ACC112 (cell line): ENCODE measurements at regions not wholly inside any gene's neighbourhood (a gene's known extent, or its start where the extent isn't known, plus 50 kb on each side); places are given as distances from the start of the nearest gene placed in this dataset.

Experiments
- H2AFZ ChIP-seq: fragments of 200-600 bp; sonication (generic); one replicate; pipeline ENCODE4 v1.6.0; 2017; ENCODE audit warnings: antibody characterized with exemption, low read length; ENCODE audit not compliant: unreplicated experiment
- H3K27ac ChIP-seq: fragments of 200-600 bp; sonication (generic); 2 replicates; pipeline ENCODE4 v1.5.1; 2014; ENCODE audit warnings: low read depth, mild to moderate bottlenecking, antibody characterized with exemption, low read length, moderate library complexity
- H3K27me3 ChIP-seq: fragments of 200-600 bp; sonication (generic); 2 replicates; pipeline ENCODE4 v1.6.1; 2014; ENCODE audit warnings: mild to moderate bottlenecking, antibody characterized with exemption, low read length, moderate library complexity, mixed read lengths; ENCODE audit not compliant: insufficient read depth
- H3K36me3 ChIP-seq: fragments of 200-600 bp; sonication (generic); 2 replicates; pipeline ENCODE4 v1.6.1; 2016; ENCODE audit warnings: mild to moderate bottlenecking, antibody characterized with exemption, low read length, moderate library complexity, mixed read lengths; ENCODE audit not compliant: insufficient read depth
- H3K4me1 ChIP-seq: fragments of 200-600 bp; sonication (generic); one replicate; pipeline ENCODE4 v1.6.1; 2016; ENCODE audit warnings: low read length, mixed read lengths; ENCODE audit not compliant: insufficient read depth, unreplicated experiment, control insufficient read depth
- H3K4me3 ChIP-seq: fragments of 200-600 bp; sonication (generic); 2 replicates; pipeline ENCODE4 v1.5.1; 2014; ENCODE audit warnings: mild to moderate bottlenecking, low read depth, low read length
- H3K79me2 ChIP-seq: fragments of 200-600 bp; sonication (generic); one replicate; pipeline ENCODE4 v1.6.0; 2016; ENCODE audit warnings: low read length; ENCODE audit not compliant: control insufficient read depth, unreplicated experiment, insufficient read depth

DNA sequence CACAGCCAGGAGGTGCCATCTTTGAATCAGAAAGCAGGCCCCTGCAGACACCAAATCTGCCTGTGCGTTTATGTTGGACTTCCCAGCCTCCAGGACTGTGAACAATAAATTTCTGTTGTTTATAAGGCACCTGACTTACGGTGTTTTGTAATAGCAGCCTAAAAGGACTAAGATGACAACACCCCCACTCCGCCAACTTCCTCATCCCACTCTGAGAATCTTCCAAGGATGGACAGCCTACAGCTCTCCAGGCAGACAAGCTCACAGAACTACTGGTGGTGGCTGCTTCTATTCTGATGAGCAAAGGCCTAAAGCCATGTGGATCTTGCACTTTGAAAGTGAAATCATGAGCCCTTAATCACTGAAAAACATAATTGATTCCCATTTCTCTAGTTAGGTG, 449.2 kb downstream of the TSHZ3 start:
- Histone ChIP-seq H3K27me3 (no peaks in the 10 kb centered on the region), H3K4me3 (no peak overlapping the region), H3K27ac (no peak overlapping the region), H3K4me1 (no peaks in the 10 kb centered on the region), H2AFZ (no peak overlapping the region), H3K79me2 (no peaks in the 10 kb centered on the region), H3K36me3 (no peaks in the 10 kb centered on the region)

DNA sequence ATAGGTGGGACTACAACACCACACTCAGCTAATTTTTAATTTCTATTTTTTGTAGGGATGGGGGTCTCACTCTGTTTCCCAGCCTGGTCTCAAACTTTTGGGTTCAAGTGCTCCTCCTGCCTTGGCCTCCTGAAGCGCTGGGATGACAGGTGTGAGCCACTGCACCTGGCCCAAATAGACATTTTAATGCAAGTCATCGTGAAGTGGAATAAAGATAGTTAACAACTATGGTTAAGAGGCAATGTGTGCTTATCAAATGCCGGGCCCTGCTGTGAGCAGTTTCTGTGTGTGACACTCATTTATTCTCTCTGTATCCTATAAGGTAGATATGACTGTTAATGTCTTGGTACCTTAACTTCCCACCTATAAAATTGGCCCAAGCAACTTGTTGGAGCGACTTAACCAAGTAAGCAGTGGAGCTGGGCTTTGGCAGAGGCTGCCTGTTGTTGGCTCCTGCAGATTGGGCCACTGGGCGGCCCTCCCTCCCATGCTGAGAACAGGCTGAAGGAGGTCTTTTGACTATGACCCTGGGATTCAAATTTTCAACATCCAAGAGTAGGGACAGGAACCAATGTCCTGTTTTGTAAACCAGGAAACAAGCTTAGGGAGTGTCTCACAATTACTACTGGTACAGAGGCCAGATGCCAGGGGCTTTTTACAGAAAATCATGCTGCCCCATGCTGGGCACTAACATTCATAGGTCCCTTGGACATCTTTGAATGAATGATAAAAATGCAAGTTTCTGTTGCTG, 450.7 kb downstream of the TSHZ3 start:
- Histone ChIP-seq H3K79me2 (no peaks in the 10 kb centered on the region), H3K27ac (no peak overlapping the region), H3K27me3 (no peaks in the 10 kb centered on the region), H3K4me3 (no peak overlapping the region), H3K36me3 (no peaks in the 10 kb centered on the region), H2AFZ (no peak overlapping the region), H3K4me1 (no peaks in the 10 kb centered on the region)

DNA sequence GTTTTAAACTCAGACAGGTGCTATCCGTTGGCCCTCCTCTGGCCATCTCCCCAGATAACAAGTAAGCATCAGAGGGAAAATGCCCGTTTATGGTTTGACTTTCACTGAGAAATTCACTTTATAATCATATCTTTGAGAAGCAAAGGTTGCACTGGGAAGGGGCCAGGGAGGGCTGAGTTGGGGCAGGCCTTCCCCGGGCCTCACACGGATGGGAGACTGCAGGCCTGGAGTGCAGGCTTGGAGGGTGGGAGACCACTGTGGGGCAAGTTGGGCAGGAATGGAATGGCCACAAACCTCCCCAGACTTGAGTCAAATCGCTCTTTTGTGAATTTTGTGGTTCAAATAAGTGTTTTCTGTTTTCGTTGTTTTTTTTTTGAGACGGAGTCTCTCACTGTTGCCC, 451.7 kb downstream of the TSHZ3 start:
- Histone ChIP-seq H3K4me3 (no peak overlapping the region), H2AFZ (no peak overlapping the region), H3K27ac (no peak overlapping the region), H3K36me3 (no peaks in the 10 kb centered on the region), H3K79me2 (no peaks in the 10 kb centered on the region), H3K4me1 (no peaks in the 10 kb centered on the region), H3K27me3 (no peaks in the 10 kb centered on the region)

DNA sequence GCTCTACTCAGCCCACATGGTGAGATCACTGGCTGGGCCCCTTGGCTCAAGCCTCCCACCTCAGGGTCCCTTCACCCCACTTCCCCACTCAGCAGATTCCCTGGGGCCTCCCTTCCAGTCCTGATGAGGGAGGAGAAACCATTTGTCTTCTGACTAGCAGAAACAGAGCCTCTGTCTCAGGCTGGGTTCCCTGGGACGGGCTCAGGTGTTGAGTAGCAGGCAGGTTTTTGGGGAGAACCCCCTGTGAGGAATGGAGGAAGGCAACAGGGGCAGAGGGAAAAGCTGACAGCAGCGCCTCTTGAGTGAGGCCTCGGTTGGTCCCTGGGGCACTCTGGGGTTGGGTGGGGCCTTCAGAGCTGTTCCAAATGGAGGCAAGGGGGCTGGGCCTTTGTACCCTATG, 452.2 kb downstream of the TSHZ3 start:
- Histone ChIP-seq H3K4me3 (no peak overlapping the region), H3K27ac (no peak overlapping the region), H3K27me3 (no peaks in the 10 kb centered on the region), H3K79me2 (no peaks in the 10 kb centered on the region), H3K4me1 (no peaks in the 10 kb centered on the region), H3K36me3 (no peaks in the 10 kb centered on the region), H2AFZ (no peak overlapping the region)

DNA sequence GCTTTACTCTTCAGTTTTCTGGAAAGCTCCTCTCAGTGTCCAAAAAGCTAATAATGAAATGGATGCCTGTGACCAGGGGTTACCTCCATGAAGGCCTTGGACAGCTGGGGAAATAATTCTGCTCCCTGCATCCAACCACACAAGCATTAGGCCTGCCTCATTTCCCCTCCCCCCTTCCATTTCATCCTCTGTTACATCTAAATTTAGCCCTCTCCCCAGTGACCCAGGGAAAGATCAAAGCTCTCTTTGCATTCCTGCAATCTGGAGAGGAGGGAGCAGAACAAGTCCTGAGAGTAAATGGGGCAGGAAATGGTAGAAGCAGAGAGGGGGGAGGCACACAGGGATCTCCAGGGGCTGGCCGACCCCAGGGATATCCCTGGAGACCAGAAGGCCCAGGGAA, 452.7 kb downstream of the TSHZ3 start:
- no peak overlapping the region for H3K4me3 ChIP-seq
- no peaks in the 10 kb centered on the region for H3K36me3 ChIP-seq
- H3K79me2 ChIP-seq: no peaks in the 10 kb centered on the region
- H2AFZ ChIP-seq: no peak overlapping the region
- H3K27ac ChIP-seq: no peak overlapping the region
- no peaks in the 10 kb centered on the region for H3K27me3 ChIP-seq
- no peaks in the 10 kb centered on the region for H3K4me1 ChIP-seq

DNA sequence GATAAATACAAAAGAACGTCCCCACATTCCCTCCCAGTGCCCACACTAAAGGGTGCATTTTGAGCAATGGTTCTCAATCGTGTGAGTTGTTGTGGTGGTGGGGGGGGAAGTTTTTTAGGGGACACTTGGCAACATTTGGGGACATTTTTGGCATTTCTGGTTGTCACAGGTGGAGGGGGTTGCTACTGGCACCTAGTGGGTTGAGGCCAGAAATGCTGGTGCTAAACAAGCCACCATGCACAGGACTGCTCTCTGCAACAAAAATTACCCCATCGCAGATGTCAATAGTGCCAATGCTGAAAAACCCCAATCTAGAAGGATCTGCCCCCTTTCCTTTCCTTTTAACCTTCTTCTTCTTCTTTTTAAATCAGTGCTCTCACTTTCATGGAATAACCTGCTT, 453.3 kb downstream of the TSHZ3 start:
- Histone ChIP-seq H3K36me3 (no peaks in the 10 kb centered on the region), H3K4me1 (no peaks in the 10 kb centered on the region), H3K79me2 (no peaks in the 10 kb centered on the region), H2AFZ (no peak overlapping the region), H3K27me3 (no peaks in the 10 kb centered on the region), H3K27ac (no peak overlapping the region), H3K4me3 (no peak overlapping the region)

DNA sequence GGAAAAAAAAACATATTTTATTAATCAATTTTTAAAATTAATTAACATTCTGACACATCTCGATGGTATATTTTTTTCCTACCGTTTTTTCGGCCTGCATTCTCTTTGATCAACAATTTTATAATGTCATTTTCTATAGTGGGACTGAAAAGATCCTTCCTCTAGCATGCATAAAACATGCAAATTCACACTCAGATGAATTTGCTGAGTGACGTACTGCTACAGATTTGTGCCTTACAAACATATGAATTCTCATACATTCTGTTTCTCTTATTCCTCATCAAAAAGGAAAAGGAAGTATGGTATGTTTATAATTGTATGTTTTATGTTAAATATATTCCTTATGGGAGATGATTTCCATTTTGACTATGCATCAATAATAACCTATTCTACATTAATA, 458.2 kb downstream of the TSHZ3 start:
- Histone ChIP-seq H3K36me3 (no peaks in the 10 kb centered on the region), H3K4me3 (no peak overlapping the region), H3K4me1 (no peaks in the 10 kb centered on the region), H3K79me2 (no peaks in the 10 kb centered on the region), H2AFZ (no peak overlapping the region), H3K27me3 (no peaks in the 10 kb centered on the region), H3K27ac (no peak overlapping the region)

DNA sequence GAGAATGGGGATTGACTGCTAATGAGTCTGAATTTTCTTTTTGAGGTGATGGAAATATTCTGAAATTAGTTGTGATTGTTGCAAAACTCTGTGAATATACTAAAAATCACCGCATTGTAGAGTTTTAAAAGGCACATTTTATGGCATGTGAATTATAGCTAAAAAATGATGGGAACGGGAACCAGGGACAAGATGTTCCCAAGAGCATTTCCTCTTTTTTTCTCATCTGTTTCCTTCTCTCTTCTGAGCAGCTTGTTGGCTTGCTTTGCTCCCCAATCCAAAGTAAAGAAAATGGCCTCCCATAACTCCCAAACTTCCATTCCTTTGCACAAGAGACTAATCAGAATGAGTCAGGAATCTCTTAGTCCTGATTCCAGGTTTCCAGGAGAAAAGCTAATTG, 459.2 kb downstream of the TSHZ3 start:
- no peaks in the 10 kb centered on the region for H3K4me1 ChIP-seq
- H3K79me2 ChIP-seq: no peaks in the 10 kb centered on the region
- no peaks in the 10 kb centered on the region for H3K27me3 ChIP-seq
- H3K4me3 ChIP-seq: no peak overlapping the region
- H3K36me3 ChIP-seq: no peaks in the 10 kb centered on the region
- no peak overlapping the region for H2AFZ ChIP-seq
- H3K27ac ChIP-seq: no peak overlapping the region

DNA sequence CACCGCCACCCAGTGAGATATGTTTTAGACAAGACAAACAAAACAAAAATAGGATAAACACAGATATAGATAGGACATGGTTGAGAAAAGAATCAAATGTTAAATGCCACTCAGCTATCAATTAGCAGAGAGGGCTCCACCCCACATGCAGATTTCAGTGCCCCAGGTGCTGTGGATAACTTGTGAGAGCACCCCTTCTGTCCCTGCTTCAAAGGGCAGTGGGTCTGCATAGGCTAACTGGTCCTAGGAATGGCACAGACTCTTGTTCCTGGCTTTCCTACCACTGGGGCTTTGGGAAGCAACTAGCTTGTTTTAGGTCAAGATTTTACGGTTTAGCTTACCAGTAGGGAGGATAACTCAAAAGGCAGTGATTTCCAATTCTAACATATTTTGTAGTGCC, 460.3 kb downstream of the TSHZ3 start:
- H3K36me3 ChIP-seq: no peaks in the 10 kb centered on the region
- H3K27ac ChIP-seq: no peak overlapping the region
- no peaks in the 10 kb centered on the region for H3K79me2 ChIP-seq
- H3K27me3 ChIP-seq: no peaks in the 10 kb centered on the region
- H3K4me1 ChIP-seq: no peaks in the 10 kb centered on the region
- no peak overlapping the region for H2AFZ ChIP-seq
- no peak overlapping the region for H3K4me3 ChIP-seq

DNA sequence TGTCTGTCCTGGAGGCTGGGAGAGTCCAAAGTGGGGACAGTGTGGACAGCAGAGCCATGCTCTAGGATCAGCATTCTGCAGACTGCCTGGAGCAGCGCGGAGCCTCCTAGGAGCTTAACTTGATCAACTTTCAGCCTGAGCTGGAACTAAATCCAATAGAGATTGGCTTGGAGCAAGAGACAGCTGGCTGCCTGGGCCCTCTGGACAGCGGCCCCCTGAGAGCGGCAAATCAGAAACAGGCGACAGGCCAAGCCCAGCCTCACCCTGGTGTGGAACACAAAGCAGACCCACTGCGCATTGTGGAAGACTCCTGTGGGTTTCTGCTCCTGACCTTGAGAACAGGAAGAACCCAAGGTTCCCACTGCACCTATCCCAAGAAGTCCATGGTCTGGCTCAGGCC, 462.2 kb downstream of the TSHZ3 start:
- Histone ChIP-seq H3K79me2 (no peaks in the 10 kb centered on the region), H3K36me3 (no peaks in the 10 kb centered on the region), H3K4me1 (no peaks in the 10 kb centered on the region), H2AFZ (no peak overlapping the region), H3K27me3 (no peaks in the 10 kb centered on the region), H3K4me3 (no peak overlapping the region), H3K27ac (no peak overlapping the region)

DNA sequence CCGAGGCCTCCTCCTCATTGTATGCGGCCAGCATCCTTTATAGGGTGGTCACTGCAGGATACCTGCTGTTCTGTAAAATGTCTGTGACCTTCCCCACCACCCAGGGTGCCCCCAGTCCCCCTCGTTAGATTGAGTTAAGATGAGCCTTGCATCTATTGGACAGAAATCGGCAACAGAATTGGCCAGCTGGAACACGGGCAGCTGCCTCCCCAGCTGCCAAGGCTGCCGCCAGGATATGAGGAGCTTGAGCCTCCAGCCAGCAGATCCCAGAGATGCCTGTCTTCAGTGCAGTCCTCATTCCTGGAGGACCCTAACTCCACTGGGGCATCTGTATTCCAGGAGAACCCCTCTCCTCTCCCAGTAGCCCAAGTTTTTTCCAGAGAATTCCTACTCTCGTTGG, 463.0 kb downstream of the TSHZ3 start:
- Histone ChIP-seq H3K79me2 (no peaks in the 10 kb centered on the region), H3K4me1 (no peaks in the 10 kb centered on the region), H3K4me3 (no peak overlapping the region), H3K36me3 (no peaks in the 10 kb centered on the region), H3K27ac (no peak overlapping the region), H2AFZ (no peak overlapping the region), H3K27me3 (no peaks in the 10 kb centered on the region)
